Heart left ventricle (tissue), 16 donors: ENCODE measurements at regions not wholly inside any gene's neighbourhood (a gene's known extent, or its start where the extent isn't known, plus 50 kb on each side); places are given as distances from the start of the nearest gene placed in this dataset.

ENCODE experiments used
- ATAC-seq, 4 donors: fragments of 200-7000 bp; cut with Tn5 transposase; one replicate each; pipeline ENCODE4 v1.9.1; 2020 to 2022; ENCODE audit warnings: moderate library complexity in 4 of 4, mild to moderate bottlenecking in 3 of 4, moderate number of reproducible peaks in 1 of 4
- DNase-seq, 5 donors: peaks; one replicate each; pipeline ENCODE4 v3.0.0-alpha.2; 2020
- H3K27ac ChIP-seq, 12 donors: fragments of 200-600 bp; sonication (generic) in 4 of 12; one replicate each; pipeline versions ENCODE4 v1.5.0 to v1.8.0; 2016 to 2022; ENCODE audit warnings: mild to moderate bottlenecking in 2 of 12
- H3K27me3 ChIP-seq, 9 donors: fragments of 200-600 bp; sonication (generic) in 2 of 9; one replicate each; pipeline versions ENCODE4 v1.5.1 to v1.8.0; 2016 to 2022; ENCODE audit warnings: mild to moderate bottlenecking in 3 of 9
- H3K36me3 ChIP-seq, 9 donors: fragments of 200-600 bp; sonication (generic) in 2 of 9; one replicate each; pipeline versions ENCODE4 v1.5.0 to v1.8.0; 2018 to 2022; ENCODE audit warnings: mild to moderate bottlenecking in 2 of 9
- H3K4me1 ChIP-seq, 12 donors: fragments of 200-600 bp; sonication (generic) in 4 of 12; one replicate each; pipeline versions ENCODE4 v1.5.0 to v1.8.0; 2016 to 2022; ENCODE audit warnings: mild to moderate bottlenecking in 3 of 12
- H3K4me3 ChIP-seq, 12 donors: fragments of 200-600 bp; sonication (generic) in 4 of 12; one replicate each; pipeline versions ENCODE4 v1.5.0 to v1.8.0; 2017 to 2022; ENCODE audit warnings: mild to moderate bottlenecking in 9 of 12, moderate library complexity in 4 of 12
- H3K9me3 ChIP-seq, 12 donors: fragments of 200-600 bp; sonication (generic) in 4 of 12; one replicate each; pipeline versions ENCODE4 v1.5.0 to v1.8.0; 2016 to 2022; ENCODE audit warnings: mild to moderate bottlenecking in 1 of 12
- POLR2A ChIP-seq, 2 donors: fragments of 450-650 bp; IDR thresholded peaks; one replicate each; pipeline ENCODE4 v1.6.1; 2017; ENCODE audit warnings: antibody characterized with exemption in 2 of 2, mild to moderate bottlenecking in 2 of 2, moderate library complexity in 2 of 2
- WGBS, 4 donors: extraction: QIAGEN DNeasy Blood & Tissue Kit in 2 of 4; methylation state at CpG; one replicate each; pipeline versions ENCODE4 v1.1.5 to v1.1.7; 2013 to 2018; 5-methylcytosine and 5-hydroxymethylcytosine counted together
- intact Hi-C, 10 donors: fragments of 100-400 bp; cut with DNase I; formaldehyde crosslinking; loops; one replicate each; pipeline versions ENCODE4 v1.11.1 to v1.14.2; 2022
- TF ChIP-seq, protein P1 (sequence below), 12 donors: fragments of 200-600 bp; sonication (generic) in 4 of 12; IDR thresholded peaks; one replicate each; pipeline versions ENCODE4 v1.5.0 to v1.8.0; 2018 to 2022; ENCODE audit warnings: antibody characterized with exemption in 12 of 12, mild to moderate bottlenecking in 5 of 12
- donor health status: ischemic (EF 13 %, LVEDD 7.1; RV severe dilation, severe dysfunction).
- donor health status: healthy with polysubstance abuse.
- donor health status: DM: no; HTN: yes; CAD: no.
- donor health status: DM: no; HTN: no; CAD: no.
- donor health status: ischemic (EF 25% LVEDD 6.9; RV normal size, moderate dysfunction).
- donor health status: ischemic (EF 25% LVEDD 5.7; RV mildly dilated, moderate dysfunction).
- donor health status: healthy.
- donor health status: DM: yes; HTN: yes; CAD: no.
- donor health status: ischemic (EF 35%, LVEDD 5.7; RV mildly dilated, moderate dysfunction).
- donor health status: nonischemic (EF 11% LVEDD 7.7; RV severe dilation, severe dysfunction).
- donor health status: DM: yes; HTN: yes; CAD: no.
- donor health status: PGD.
- donor health status: ischemic (EF 29% LVEDD 5.4; RV normal size, mild dysfunction).
- donor health status: nonischemic (EF 23%, LVEDD 6.1; RV moderate dilation, normal function).

DNA sequence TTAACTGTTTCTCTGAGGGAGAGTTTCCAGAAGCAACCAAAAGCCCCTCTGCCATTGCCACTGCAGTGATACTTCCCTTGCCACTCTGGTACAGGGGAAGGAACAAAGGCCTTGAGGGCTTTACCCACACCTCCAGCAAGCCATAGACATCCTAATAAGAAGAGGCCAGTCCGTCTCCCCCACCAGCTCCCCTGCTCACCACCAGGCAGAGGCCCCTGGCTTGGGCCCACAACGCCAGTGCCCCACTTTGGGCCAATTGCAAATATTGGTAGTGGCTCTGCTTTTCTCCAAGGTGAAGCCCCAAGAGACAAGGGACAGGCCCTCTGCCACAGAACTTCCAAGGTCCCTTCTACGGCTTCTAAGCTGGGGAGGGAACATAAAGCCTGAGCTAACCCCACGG is 833.0 kb downstream of the DACH1 start:
- Histone ChIP-seq H3K36me3 (no peaks in the 10 kb centered on the region), H3K9me3 (peaks cover 0 to 11% (median 3%) of the 10 kb centered on the region in 12 donors), H3K27ac (no peak overlapping the region), H3K27me3 (no peaks in the 10 kb centered on the region), H3K4me3 (no peak overlapping the region), H3K4me1 (no peaks in the 10 kb centered on the region)
- intact Hi-C loops, result no loop called here
- DNase-seq (no peak), ATAC-seq (no peak)
- TF ChIP-seq POLR2A (IDR thresholded peaks at IDR 0.05), result no peak
- TF ChIP-seq, protein P1, sequence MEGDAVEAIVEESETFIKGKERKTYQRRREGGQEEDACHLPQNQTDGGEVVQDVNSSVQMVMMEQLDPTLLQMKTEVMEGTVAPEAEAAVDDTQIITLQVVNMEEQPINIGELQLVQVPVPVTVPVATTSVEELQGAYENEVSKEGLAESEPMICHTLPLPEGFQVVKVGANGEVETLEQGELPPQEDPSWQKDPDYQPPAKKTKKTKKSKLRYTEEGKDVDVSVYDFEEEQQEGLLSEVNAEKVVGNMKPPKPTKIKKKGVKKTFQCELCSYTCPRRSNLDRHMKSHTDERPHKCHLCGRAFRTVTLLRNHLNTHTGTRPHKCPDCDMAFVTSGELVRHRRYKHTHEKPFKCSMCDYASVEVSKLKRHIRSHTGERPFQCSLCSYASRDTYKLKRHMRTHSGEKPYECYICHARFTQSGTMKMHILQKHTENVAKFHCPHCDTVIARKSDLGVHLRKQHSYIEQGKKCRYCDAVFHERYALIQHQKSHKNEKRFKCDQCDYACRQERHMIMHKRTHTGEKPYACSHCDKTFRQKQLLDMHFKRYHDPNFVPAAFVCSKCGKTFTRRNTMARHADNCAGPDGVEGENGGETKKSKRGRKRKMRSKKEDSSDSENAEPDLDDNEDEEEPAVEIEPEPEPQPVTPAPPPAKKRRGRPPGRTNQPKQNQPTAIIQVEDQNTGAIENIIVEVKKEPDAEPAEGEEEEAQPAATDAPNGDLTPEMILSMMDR (IDR thresholded peaks at IDR 0.05), result no peak
- WGBS, 4 donors, result 89 to 95% (median 91%) methylated on average over 3 to 4 of the region's 4 CpGs

DNA sequence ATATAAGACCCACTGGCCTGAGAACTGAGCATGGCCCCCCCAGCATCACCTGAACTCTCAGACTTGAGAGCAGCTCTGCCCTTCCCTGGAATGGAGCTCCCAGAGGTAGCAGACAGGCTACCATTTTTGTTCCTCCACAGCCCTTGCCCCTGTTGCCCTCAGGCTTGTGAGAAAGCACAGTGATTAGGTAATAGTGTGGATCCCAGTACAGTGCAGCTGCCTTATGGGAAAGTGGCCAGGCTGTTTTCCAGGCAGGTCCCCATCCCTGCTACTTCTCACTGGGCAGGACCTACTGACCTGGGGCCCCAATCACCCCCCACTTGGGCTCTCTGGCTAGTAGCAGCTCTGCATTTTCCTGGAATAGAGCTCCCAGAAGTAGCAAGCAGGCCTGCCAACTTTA is 834.0 kb downstream of the DACH1 start:
- Histone ChIP-seq H3K27me3 (no peaks in the 10 kb centered on the region), H3K4me1 (no peaks in the 10 kb centered on the region), H3K4me3 (no peak overlapping the region), H3K36me3 (no peaks in the 10 kb centered on the region), H3K9me3 (peaks cover 0 to 20% (median 3%) of the 10 kb centered on the region in 12 donors), H3K27ac (no peak overlapping the region)
- TF ChIP-seq POLR2A (IDR thresholded peaks at IDR 0.05), result no peak
- TF ChIP-seq, protein P1 (IDR thresholded peaks at IDR 0.05), result no peak
- intact Hi-C loops, result no loop called here
- ATAC-seq (peak in 1 of 4 donors; percentile 31), DNase-seq (no peak)

DNA sequence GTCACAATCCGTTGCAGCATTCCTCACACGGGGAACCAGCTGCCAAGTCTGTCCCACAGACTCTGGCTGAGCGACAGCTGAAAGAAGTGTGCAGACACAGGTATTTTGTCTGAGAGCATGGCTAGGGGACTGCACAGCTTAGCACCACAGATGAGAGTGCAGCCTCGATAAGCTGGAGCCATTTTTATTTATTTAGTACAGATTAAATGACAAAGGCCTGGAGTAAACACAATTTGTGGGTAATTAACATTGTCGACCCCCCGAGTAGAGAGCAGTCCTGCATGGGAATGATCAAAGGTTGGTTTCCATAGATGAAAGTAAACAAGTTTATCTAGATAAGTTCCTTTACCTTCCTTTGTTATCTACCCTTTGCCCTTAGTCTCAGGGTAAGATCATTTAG is 836.2 kb downstream of the DACH1 start:
- Histone ChIP-seq H3K27me3 (no peaks in the 10 kb centered on the region), H3K27ac (no peak overlapping the region), H3K4me1 (no peaks in the 10 kb centered on the region), H3K9me3 (peaks cover 0 to 23% (median 3%) of the 10 kb centered on the region in 12 donors), H3K36me3 (no peaks in the 10 kb centered on the region), H3K4me3 (no peak overlapping the region)
- intact Hi-C loops, result no loop called here
- 39 to 65% (median 43%) methylated on average over 6 of the region's 6 CpGs for WGBS, 4 donors
- DNase-seq (no peak), ATAC-seq (no peak)
- TF ChIP-seq, protein P1 (IDR thresholded peaks at IDR 0.05), result no peak
- no peak for TF ChIP-seq POLR2A (IDR thresholded peaks at IDR 0.05)

DNA sequence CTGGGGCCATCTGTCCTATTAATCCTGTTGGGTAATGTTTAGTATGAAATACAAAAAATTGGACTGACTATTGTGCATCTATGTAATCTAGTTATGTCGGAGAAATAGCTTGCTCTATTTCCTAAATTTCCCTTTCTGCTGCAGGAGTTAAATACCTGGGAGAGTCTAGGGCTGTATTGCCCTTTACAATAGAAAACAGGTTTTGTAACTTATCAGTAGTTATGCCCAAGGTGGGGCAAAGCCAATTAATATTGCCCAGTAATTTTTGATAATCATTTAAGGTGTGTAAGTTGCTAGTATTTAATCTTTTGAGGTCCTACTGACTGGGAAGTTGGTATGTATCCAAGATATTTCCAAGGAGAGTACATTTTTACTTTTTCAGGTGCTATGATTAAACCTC is 838.1 kb downstream of the DACH1 start:
- Histone ChIP-seq H3K9me3 (peaks cover 0 to 23% (median 3%) of the 10 kb centered on the region in 12 donors), H3K4me3 (no peak overlapping the region), H3K4me1 (no peaks in the 10 kb centered on the region), H3K27me3 (no peaks in the 10 kb centered on the region), H3K36me3 (no peaks in the 10 kb centered on the region), H3K27ac (no peak overlapping the region)
- WGBS, 4 donors, result 63 to 96% (median 94%) methylated on average over 1 of the region's 1 CpG
- no peak for ATAC-seq
- DNase-seq, result no peak
- intact Hi-C loops, result no loop called here
- TF ChIP-seq POLR2A (IDR thresholded peaks at IDR 0.05), result no peak
- TF ChIP-seq, protein P1 (IDR thresholded peaks at IDR 0.05), result no peak
